B cell (primary cell): ENCODE measurements at regions not wholly inside any gene's neighbourhood (a gene's known extent, or its start where the extent isn't known, plus 50 kb on each side); places are given as distances from the start of the nearest gene placed in this dataset.

Experiments
- CTCF ChIP-seq: fragments of 200-600 bp; IDR thresholded peaks from one replicate; pipeline ENCODE4 v1.8.0; 2022; ENCODE audit warnings: antibody characterized with exemption, mild to moderate bottlenecking
- EZH2 ChIP-seq: IDR thresholded peaks from 2 replicates; pipeline ENCODE4 v1.6.1; 2012; ENCODE audit warnings: borderline replicate concordance, low read depth, mild to moderate bottlenecking, moderate library complexity, low read length; ENCODE audit not compliant: insufficient read depth, poor library complexity, severe bottlenecking

DNA sequence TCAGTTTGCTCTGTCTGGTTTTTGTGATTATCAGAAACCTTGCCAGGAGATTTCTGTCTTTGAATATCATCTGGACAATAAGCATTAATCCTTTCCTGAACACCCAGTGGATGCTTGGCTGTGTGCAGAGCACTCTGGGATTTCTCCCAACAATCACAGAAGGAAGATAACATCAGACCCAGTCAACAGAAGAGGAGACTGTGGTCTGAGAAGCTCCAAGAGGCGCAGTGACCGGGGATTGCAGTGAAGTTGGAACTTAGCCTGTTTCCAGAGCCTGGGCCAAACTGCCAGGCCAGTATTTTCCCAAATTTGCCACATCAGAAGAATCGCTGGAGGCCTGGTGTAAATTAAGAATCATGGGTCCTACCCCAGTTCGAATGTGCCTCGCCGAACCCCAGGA, 264.7 kb downstream of the C16orf95 start:
- TF ChIP-seq CTCF (no peak), EZH2 (no peak)
